Dendritic cell treated with granulocyte-macrophage colony-stimulating factor and Interleukin-4, amounts not matched to agents 40 ng/mL and 50 ng/mL, for 4 days (primary cell): ENCODE measurements at regions not wholly inside any gene's neighbourhood (a gene's known extent, or its start where the extent isn't known, plus 50 kb on each side); places are given as distances from the start of the nearest gene placed in this dataset.

Source experiments
- H3K27ac Mint-ChIP-seq: one replicate; pipeline ENCODE4 v1.8.0; 2022; ENCODE audit warnings: mild to moderate bottlenecking, mixed read lengths
- H3K27me3 Mint-ChIP-seq: one replicate; pipeline ENCODE4 v1.8.0; 2022; ENCODE audit warnings: mild to moderate bottlenecking, mixed read lengths
- H3K36me3 Mint-ChIP-seq: one replicate; pipeline ENCODE4 v1.8.0; 2022; ENCODE audit warnings: low read depth, mixed read lengths
- H3K4me1 Mint-ChIP-seq: one replicate; pipeline ENCODE4 v1.8.0; 2022; ENCODE audit warnings: low read depth, mixed read lengths
- H3K4me3 Mint-ChIP-seq: one replicate; pipeline ENCODE4 v1.8.0; 2022; ENCODE audit warnings: mild to moderate bottlenecking, moderate library complexity, mixed read lengths
- H3K9me3 Mint-ChIP-seq: one replicate; pipeline ENCODE4 v1.8.0; 2022; ENCODE audit warnings: mixed read lengths
- intact Hi-C: fragments of 100-400 bp; cut with micrococcal nuclease; formaldehyde crosslinking; loops from one replicate; pipeline ENCODE4 v1.15.0; 2022

- Mint-ChIP-seq H3K36me3 (no peaks in the 10 kb centered on the region), H3K27me3 (peaks cover 9% of the 10 kb centered on the region), H3K9me3 (peaks cover 18% of the 10 kb centered on the region), H3K4me3 (no peak overlapping the region), H3K4me1 (no peaks in the 10 kb centered on the region), H3K27ac (no peak overlapping the region)
- intact Hi-C loops = no loop called here
These were observed 170.2 kb upstream of the C9orf72 start for GRCh38 chr9:27743490-27743889.

DNA sequence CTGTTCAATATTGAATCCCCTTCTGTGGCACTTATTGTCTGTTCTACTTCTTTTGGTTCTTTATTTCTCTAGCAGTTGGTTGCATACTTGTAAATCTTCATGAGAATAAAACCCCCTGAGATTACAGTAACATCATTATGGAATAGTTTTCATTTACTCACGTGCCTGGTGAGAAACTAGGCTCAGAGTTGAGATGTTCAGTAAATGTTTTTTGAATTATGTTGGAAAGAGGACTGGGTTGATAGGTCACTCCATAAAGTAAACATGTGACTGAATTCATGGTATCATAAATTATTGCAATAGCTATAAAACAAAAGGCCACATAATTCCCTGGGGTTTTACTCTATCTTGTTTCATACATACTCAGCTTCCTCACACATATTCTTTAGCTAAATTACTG, 174.2 kb upstream of the C9orf72 start:
- Mint-ChIP-seq H3K27ac (no peak overlapping the region), H3K9me3 (no peaks in the 10 kb centered on the region), H3K4me3 (no peak overlapping the region), H3K4me1 (no peaks in the 10 kb centered on the region), H3K27me3 (peaks cover 14% of the 10 kb centered on the region), H3K36me3 (no peaks in the 10 kb centered on the region)
- intact Hi-C loops = no loop called here

DNA sequence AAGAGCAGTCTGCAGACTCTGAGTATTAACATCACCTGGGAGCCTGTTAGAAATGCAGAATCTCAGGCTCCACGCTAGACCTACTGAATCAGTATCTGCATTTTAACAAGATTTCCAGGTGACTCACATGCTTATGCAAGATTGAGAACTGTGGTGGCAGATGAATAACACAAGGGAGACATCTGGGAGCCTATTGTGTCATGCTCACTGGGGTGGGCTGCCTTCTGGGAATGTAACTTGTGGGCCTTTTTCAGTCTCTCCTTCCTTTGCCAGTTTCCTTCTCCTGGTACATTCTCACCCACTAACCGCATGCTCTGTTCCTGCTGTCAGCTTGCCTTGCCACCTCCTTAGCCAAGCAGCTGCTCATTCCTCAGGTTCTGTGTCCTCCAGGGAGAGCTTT, 176.6 kb upstream of the C9orf72 start:
- intact Hi-C loops = no loop called here

GRCh38 chr9:27750566-27750965, 177.3 kb upstream of the C9orf72 start:
- intact Hi-C loops = no loop called here
- no peaks in the 10 kb centered on the region for H3K9me3 Mint-ChIP-seq
- no peak overlapping the region for H3K4me3 Mint-ChIP-seq
- no peaks in the 10 kb centered on the region for H3K4me1 Mint-ChIP-seq
- H3K27me3 Mint-ChIP-seq = peaks cover 11% of the 10 kb centered on the region
- H3K27ac Mint-ChIP-seq = no peak overlapping the region
- H3K36me3 Mint-ChIP-seq = no peaks in the 10 kb centered on the region

More for the DNA sequence above, 176.6 kb upstream of the C9orf72 start:
- no peaks in the 10 kb centered on the region for H3K36me3 Mint-ChIP-seq
- no peak overlapping the region for H3K4me3 Mint-ChIP-seq
- no peaks in the 10 kb centered on the region for H3K4me1 Mint-ChIP-seq
- H3K27ac Mint-ChIP-seq = no peak overlapping the region
- H3K9me3 Mint-ChIP-seq = no peaks in the 10 kb centered on the region
- H3K27me3 Mint-ChIP-seq = peaks cover 13% of the 10 kb centered on the region

DNA sequence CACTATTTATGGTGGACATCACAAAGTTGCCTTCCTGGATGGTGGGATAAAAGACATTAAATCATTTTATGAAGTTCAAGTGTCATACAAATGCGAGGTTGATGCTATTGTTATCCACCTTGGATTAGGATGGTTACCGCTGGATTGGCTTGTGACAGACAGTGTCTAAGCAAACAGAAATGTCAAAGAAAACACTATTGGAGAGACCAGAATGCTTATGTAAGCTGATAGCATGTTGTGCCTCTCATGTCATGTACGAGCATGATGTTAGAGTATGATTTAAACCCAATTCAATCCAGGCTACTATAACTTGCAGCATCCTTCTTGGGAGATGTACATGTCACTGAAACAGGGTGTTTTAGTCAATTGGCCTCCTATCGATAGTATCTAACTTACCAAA, 178.8 kb upstream of the C9orf72 start:
- H3K27me3 Mint-ChIP-seq = peaks cover 10% of the 10 kb centered on the region
- H3K4me1 Mint-ChIP-seq = no peaks in the 10 kb centered on the region
- H3K27ac Mint-ChIP-seq = no peak overlapping the region
- H3K36me3 Mint-ChIP-seq = no peaks in the 10 kb centered on the region
- H3K4me3 Mint-ChIP-seq = no peak overlapping the region
- no peaks in the 10 kb centered on the region for H3K9me3 Mint-ChIP-seq
- intact Hi-C loops = no loop called here

- H3K9me3 Mint-ChIP-seq = no peaks in the 10 kb centered on the region
- intact Hi-C loops = no loop called here
- peaks cover 3% of the 10 kb centered on the region for H3K27me3 Mint-ChIP-seq
- no peak overlapping the region for H3K4me3 Mint-ChIP-seq
- H3K27ac Mint-ChIP-seq = no peak overlapping the region
- H3K4me1 Mint-ChIP-seq = no peaks in the 10 kb centered on the region
- no peaks in the 10 kb centered on the region for H3K36me3 Mint-ChIP-seq
These were observed 182.6 kb upstream of the C9orf72 start for GRCh38 chr9:27755846-27756245.

DNA sequence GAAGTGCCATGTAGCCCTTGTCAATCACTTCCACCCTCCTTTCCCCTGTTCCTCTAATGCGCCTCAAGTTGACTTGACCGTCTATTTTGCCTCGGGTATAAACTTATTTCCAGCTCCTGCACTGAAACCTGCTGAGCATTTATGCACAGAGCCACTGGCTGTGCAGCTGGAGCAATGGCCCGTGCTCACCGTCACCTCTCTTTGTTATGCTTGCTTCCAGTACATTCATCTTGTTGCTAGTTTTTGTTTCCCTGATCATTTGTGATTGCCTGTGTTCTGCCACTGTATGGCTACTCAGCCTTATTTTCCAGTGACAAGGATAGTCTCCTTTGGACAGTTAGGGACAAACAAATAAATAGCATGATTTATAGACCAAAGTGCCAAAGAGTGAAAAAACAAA, 183.1 kb upstream of the C9orf72 start:
- H3K36me3 Mint-ChIP-seq = no peaks in the 10 kb centered on the region
- H3K27me3 Mint-ChIP-seq = peaks cover 5% of the 10 kb centered on the region
- intact Hi-C loops = no loop called here
- no peak overlapping the region for H3K4me3 Mint-ChIP-seq
- no peaks in the 10 kb centered on the region for H3K9me3 Mint-ChIP-seq
- H3K4me1 Mint-ChIP-seq = no peaks in the 10 kb centered on the region
- H3K27ac Mint-ChIP-seq = no peak overlapping the region

DNA sequence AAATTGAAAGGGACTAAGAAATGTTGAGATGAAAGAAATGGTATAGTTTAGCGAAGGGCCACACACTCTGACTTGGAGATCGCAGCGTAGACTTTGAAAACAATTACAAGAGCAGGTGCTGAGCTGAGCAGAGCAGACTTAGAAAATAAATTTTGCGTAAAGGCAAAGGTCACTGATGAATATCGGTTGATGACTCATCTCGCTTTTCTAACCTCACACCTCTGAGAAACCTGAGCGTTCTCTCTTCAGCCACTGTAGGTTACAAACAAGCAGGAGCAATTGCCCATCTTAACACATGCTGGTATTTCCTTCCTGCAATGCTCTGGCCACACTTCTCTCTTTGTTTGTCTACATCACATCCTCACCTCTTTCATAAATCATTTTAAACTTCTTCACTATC, 190.6 kb upstream of the C9orf72 start:
- no peak overlapping the region for H3K27ac Mint-ChIP-seq
- intact Hi-C loops = no loop called here
- H3K9me3 Mint-ChIP-seq = no peaks in the 10 kb centered on the region
- H3K36me3 Mint-ChIP-seq = no peaks in the 10 kb centered on the region
- H3K27me3 Mint-ChIP-seq = peaks cover 9% of the 10 kb centered on the region
- H3K4me1 Mint-ChIP-seq = no peaks in the 10 kb centered on the region
- no peak overlapping the region for H3K4me3 Mint-ChIP-seq

DNA sequence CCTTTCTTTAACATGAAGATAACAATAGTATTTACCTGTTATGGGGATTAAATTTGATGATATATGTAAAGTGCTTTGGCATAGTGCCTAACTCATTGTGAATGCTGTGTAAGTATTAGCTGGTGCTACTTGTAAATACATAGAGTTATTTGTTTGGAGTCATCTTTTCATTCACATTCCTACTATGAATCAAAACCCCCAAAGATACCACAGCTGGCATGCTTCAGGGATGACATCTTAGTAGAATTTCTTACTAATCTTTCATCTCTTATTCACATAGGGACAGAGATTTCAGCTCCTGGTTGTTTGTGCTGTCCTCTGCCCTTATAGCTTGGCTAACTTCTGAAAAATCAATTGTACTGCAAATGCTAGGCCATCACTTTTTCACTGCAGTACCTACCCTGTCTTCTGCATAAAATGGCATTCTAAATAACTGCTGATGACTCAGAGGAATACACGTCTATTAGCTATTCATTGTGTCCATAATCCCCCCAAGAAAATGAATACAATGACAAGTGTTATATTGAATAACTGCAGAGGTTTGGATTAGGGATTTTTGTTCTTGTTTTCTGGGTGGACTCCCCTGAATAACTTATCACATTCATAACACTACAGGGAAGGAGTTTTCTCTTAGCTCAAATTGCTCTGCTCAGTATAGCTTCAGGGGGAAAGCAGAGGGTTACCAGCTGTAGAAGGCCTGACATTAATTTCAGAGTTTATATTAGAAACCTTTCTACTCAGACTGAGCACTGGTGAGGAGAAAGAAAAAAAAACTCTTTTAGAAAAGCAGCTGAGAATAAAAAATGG, 192.2 kb upstream of the C9orf72 start:
- Mint-ChIP-seq H3K4me3 (no peak overlapping the region), H3K36me3 (no peaks in the 10 kb centered on the region), H3K27me3 (peaks cover 12% of the 10 kb centered on the region), H3K27ac (no peak overlapping the region), H3K4me1 (no peaks in the 10 kb centered on the region), H3K9me3 (no peaks in the 10 kb centered on the region)
- intact Hi-C loops = no loop called here

- Mint-ChIP-seq H3K9me3 (no peaks in the 10 kb centered on the region), H3K4me3 (no peak overlapping the region)
These were observed 193.0 kb upstream of the C9orf72 start for GRCh38 chr9:27766073-27766835.

DNA sequence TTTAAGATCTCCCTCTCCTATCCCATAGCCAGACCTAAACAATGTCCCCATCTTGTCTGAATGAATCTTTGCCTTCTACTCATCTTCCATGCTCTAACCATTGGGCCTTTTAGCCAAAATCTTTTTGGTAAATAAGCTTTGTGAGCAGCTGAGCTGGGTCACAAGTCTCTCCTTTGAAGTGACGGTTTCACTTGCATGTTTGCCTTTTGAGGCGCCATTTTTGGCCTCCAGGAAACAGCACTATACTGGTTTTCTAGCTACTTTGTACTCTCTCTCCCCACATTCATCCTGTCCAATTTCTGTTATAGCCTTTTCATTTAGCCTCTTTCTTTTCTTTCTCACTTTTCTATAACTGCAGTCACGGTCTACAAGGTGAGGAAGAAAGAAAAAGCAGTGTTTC, 195.5 kb upstream of the C9orf72 start:
- no peaks in the 10 kb centered on the region for H3K4me1 Mint-ChIP-seq
- no peaks in the 10 kb centered on the region for H3K36me3 Mint-ChIP-seq
- peaks cover 10% of the 10 kb centered on the region for H3K27me3 Mint-ChIP-seq
- intact Hi-C loops = no loop called here
- H3K4me3 Mint-ChIP-seq = no peak overlapping the region
- H3K27ac Mint-ChIP-seq = no peak overlapping the region
- no peaks in the 10 kb centered on the region for H3K9me3 Mint-ChIP-seq

More at GRCh38 chr9:27766073-27766835, 193.0 kb upstream of the C9orf72 start:
- H3K36me3 Mint-ChIP-seq = no peaks in the 10 kb centered on the region
- peaks cover 11% of the 10 kb centered on the region for H3K27me3 Mint-ChIP-seq
- intact Hi-C loops = no loop called here
- H3K27ac Mint-ChIP-seq = no peak overlapping the region
- H3K4me1 Mint-ChIP-seq = no peaks in the 10 kb centered on the region

DNA sequence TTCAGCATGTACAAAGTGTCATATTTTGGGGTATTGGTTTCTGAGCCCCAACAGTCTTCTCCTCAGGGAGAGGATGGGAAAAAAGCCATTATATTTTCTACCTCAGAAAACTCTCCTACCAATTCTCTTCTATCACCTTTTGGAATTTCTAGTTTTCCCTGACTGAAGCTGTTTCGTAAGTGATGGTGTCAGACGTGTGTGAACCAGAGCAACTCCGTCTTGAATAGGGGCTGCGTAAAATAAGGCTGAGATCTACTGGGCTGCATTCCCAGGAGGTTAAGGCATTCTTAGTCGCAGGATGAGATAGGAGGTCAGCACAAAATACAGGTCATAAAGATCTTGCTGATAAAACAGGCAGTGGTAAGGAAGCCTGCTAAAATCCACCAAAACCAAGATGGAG, 197.3 kb upstream of the C9orf72 start:
- no peak overlapping the region for H3K27ac Mint-ChIP-seq
- intact Hi-C loops = no loop called here
- H3K4me3 Mint-ChIP-seq = no peak overlapping the region
- H3K4me1 Mint-ChIP-seq = no peaks in the 10 kb centered on the region
- H3K36me3 Mint-ChIP-seq = no peaks in the 10 kb centered on the region
- peaks cover 7% of the 10 kb centered on the region for H3K27me3 Mint-ChIP-seq
- no peaks in the 10 kb centered on the region for H3K9me3 Mint-ChIP-seq

GRCh38 chr9:27771803-27772545, 198.7 kb upstream of the C9orf72 start:
- Mint-ChIP-seq H3K9me3 (no peaks in the 10 kb centered on the region), H3K4me1 (no peaks in the 10 kb centered on the region), H3K36me3 (no peaks in the 10 kb centered on the region), H3K27ac (no peak overlapping the region), H3K4me3 (no peak overlapping the region), H3K27me3 (peaks cover 5% of the 10 kb centered on the region)
- intact Hi-C loops = no loop called here
